HL-60 (cell line): ENCODE measurements at regions not wholly inside any gene's neighbourhood (a gene's known extent, or its start where the extent isn't known, plus 50 kb on each side); places are given as distances from the start of the nearest gene placed in this dataset.
"Not testable (repeated sequence)": the region's sequence is repeated elsewhere in the genome, so short reads cannot be mapped to it uniquely, and the experiment has no call there.

Experiments used
- DNase-seq, 2 experiments: peaks; one replicate each; pipeline ENCODE4 v3.0.0-alpha.2; 2010 to 2020; ENCODE audit warnings: low read depth in 1 of 2, low spot score in 1 of 2
- H3K27ac ChIP-seq: fragments of 250-450 bp; sonication (Bioruptor Pico); replicated peaks from 2 replicates; pipeline ENCODE4 v1.5.1; 2020; ENCODE audit warnings: mild to moderate bottlenecking, moderate library complexity
- H3K27me3 ChIP-seq: fragments of 250-450 bp; sonication (Bioruptor Pico); 2 replicates; pipeline ENCODE4 v1.5.1; 2021; ENCODE audit warnings: mild to moderate bottlenecking, moderate library complexity; ENCODE audit not compliant: insufficient read depth, poor library complexity, severe bottlenecking
- H3K4me3 ChIP-seq: replicated peaks from 2 replicates; pipeline ENCODE4 v1.5.1; 2011; ENCODE audit warnings: mild to moderate bottlenecking, control low read depth, low read length; ENCODE audit not compliant: insufficient read depth
- GABPA ChIP-seq: IDR thresholded peaks from 2 replicates; pipeline ENCODE4 v1.6.1; 2012; ENCODE audit warnings: low read depth
- POLR2AphosphoS5 ChIP-seq: IDR thresholded peaks from 2 replicates; pipeline ENCODE4 v1.6.1; 2012; ENCODE audit warnings: low read depth
- SPI1 ChIP-seq: IDR thresholded peaks from 2 replicates; pipeline ENCODE4 v1.6.1; 2012; ENCODE audit warnings: low read depth, mild to moderate bottlenecking, borderline replicate concordance
- TF ChIP-seq, protein P1 (sequence below): IDR thresholded peaks from one replicate; pipeline ENCODE4 v1.5.1; 2011; ENCODE audit warnings: low read length, control low read depth, inconsistent platforms; ENCODE audit not compliant: insufficient read depth
- TF ChIP-seq, protein P2 (sequence below): IDR thresholded peaks from 2 replicates; pipeline ENCODE4 v1.6.1; 2012; ENCODE audit warnings: low read depth; ENCODE audit not compliant: insufficient replicate concordance

DNA sequence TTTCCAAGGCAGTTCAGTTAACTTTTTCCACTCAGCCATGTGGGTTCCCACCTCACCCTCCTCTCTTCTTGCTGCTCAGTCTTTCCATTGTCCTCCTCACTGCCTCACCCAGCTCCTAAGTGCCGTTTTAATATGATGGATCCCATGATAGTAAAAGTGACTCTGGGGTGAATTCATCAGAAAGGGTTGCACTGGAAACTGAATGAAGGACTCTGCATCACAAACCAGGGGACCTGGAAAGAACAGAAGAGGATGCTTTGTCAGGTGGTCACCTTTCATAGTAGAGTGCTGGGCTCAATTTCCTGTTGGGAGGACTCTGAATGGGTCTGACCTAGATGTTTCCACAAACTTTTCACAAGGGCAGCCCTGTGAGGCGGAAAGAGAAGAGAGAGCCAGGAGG, 67.8 kb upstream of the SLC8A3 start:
- TF ChIP-seq, protein P1, sequence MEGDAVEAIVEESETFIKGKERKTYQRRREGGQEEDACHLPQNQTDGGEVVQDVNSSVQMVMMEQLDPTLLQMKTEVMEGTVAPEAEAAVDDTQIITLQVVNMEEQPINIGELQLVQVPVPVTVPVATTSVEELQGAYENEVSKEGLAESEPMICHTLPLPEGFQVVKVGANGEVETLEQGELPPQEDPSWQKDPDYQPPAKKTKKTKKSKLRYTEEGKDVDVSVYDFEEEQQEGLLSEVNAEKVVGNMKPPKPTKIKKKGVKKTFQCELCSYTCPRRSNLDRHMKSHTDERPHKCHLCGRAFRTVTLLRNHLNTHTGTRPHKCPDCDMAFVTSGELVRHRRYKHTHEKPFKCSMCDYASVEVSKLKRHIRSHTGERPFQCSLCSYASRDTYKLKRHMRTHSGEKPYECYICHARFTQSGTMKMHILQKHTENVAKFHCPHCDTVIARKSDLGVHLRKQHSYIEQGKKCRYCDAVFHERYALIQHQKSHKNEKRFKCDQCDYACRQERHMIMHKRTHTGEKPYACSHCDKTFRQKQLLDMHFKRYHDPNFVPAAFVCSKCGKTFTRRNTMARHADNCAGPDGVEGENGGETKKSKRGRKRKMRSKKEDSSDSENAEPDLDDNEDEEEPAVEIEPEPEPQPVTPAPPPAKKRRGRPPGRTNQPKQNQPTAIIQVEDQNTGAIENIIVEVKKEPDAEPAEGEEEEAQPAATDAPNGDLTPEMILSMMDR = no peak
- no peak for TF ChIP-seq GABPA
- no peak for TF ChIP-seq POLR2AphosphoS5
- TF ChIP-seq, protein P2, sequence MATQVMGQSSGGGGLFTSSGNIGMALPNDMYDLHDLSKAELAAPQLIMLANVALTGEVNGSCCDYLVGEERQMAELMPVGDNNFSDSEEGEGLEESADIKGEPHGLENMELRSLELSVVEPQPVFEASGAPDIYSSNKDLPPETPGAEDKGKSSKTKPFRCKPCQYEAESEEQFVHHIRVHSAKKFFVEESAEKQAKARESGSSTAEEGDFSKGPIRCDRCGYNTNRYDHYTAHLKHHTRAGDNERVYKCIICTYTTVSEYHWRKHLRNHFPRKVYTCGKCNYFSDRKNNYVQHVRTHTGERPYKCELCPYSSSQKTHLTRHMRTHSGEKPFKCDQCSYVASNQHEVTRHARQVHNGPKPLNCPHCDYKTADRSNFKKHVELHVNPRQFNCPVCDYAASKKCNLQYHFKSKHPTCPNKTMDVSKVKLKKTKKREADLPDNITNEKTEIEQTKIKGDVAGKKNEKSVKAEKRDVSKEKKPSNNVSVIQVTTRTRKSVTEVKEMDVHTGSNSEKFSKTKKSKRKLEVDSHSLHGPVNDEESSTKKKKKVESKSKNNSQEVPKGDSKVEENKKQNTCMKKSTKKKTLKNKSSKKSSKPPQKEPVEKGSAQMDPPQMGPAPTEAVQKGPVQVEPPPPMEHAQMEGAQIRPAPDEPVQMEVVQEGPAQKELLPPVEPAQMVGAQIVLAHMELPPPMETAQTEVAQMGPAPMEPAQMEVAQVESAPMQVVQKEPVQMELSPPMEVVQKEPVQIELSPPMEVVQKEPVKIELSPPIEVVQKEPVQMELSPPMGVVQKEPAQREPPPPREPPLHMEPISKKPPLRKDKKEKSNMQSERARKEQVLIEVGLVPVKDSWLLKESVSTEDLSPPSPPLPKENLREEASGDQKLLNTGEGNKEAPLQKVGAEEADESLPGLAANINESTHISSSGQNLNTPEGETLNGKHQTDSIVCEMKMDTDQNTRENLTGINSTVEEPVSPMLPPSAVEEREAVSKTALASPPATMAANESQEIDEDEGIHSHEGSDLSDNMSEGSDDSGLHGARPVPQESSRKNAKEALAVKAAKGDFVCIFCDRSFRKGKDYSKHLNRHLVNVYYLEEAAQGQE = no peak
- no peak for TF ChIP-seq SPI1
- Histone ChIP-seq H3K27ac (no peak overlapping the region), H3K4me3 (no peak overlapping the region), H3K27me3 (peaks cover 5% of the 10 kb centered on the region)
- DNase-seq = no peak

DNA sequence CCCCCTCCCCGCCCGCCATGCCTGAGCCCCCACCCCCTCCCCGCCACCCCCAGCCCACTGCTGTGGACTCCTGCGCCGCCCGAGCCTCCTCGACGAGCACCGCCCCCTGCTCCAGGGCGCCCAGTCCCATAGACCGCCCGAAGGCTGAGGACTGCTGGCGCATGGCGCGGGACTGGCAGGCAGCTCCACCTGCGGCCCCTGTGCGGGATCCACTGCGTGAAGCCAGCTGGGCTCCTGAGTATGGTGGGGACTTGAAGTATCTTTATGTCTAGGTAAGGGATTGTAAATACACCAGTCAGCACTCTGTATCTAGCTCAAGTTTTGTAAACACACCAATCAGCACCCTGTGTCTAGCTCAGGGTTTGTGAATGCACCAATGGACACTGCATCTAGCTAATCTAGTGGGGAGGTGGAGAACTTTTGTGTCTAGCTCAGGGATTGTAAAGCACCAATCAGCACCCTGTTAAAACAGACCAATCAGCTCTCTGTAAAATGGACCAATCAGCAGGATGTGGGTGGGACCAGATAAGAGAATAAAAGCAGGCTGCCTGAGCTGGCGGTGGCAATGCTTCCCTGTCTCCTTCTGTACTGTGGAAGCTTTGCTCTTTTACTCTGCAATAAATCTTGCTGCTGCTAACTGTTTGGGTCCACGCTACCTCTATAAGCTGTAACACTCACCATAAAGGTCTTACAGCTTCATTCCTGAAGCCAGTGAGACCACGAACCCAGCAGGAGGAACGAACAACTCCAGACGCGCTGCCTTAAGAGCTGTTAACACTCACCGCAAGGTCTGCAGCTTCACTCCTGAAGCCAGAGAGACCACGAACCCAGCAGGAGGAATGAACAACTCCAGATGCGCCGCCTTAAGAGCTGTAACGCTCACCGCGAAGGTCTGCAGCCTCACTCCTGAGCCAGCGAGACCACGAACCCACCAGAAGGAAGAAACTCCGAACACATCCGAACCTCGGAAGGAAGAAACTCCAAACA, 66.6 kb upstream of the SLC8A3 start:
- H3K27me3 ChIP-seq, H3K27ac ChIP-seq, DNase-seq: not testable (repeated sequence)
- H3K4me3 ChIP-seq = peak overlapping the region; percentile 23

DNA sequence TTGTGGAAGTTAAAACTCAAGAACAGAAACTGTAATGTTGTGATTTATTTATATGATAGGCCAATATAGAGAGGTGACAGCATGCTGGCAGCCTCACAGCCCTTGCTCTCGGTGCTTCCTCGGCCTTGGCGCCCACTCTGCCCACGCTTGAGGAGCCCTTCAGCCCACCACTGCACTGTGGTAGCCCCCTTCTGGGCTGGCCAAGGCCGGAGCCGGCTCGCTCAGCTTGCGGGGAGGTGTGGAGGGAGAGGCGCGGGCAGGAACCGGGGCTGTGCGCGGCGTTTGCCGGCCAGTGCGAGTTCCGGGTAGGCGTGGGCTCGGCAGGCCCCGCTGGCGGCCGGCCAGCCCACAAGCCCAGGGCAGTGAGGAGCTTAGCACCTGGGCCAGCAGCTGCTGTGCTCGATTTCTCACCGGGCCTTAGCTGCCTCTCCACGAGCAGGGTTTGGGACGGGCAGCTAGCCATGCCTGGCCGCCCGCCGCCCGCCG, 65.8 kb upstream of the SLC8A3 start:
- TF ChIP-seq, protein P2 = no peak
- no peak for TF ChIP-seq GABPA
- TF ChIP-seq, protein P1 = no peak
- H3K27ac ChIP-seq = no peak overlapping the region
- H3K4me3 ChIP-seq = peak overlapping the region; percentile 31
- no peak for DNase-seq
- H3K27me3 ChIP-seq = peaks cover 5% of the 10 kb centered on the region

DNA sequence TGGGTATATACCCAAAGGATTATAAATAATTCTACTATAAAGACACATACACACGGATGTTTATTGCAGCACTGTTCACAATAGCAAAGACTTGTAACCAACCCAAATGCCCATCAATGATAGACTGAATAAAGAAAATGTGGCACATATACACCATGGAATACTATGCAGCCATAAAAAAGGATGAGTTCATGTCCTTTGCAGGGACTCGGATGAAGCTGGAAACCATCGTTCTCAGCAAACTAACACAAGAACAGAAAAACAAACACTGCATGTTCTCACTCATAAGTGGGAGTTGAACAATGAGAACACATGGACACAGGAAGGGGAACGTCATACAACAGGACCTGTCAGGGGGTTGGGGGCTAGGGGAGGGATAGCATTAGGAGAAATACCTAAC, 64.8 kb upstream of the SLC8A3 start:
- H3K27me3 ChIP-seq, DNase-seq, H3K4me3 ChIP-seq, H3K27ac ChIP-seq: not testable (repeated sequence)

DNA sequence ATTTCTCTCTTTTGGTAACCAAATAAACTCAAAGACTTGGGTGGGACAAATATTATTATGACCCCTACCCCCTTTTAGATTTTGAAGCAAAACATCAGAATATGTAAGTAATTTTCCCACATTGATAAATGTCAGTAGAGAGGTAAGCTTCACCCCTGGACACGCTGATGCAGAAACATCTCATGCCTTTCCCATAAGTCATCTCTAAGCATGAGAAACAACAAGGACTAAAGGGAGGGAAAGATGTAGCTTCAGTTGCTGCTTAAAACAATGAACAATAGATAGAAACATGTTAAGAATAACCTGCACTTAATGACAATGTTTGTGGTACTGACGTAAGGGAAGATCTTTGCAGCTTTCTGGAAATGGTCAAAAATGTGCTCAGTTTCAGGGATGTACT, 56.3 kb upstream of the SLC8A3 start:
- Histone ChIP-seq H3K27me3 (no peaks in the 10 kb centered on the region), H3K4me3 (no peak overlapping the region), H3K27ac (no peak overlapping the region)
- no peak for DNase-seq
- TF ChIP-seq POLR2AphosphoS5 (no peak), SPI1 (no peak)
- TF ChIP-seq, protein P2 = no peak
